Fibroblast of lung (primary cell): ENCODE measurements at regions not wholly inside any gene's neighbourhood (a gene's known extent, or its start where the extent isn't known, plus 50 kb on each side); places are given as distances from the start of the nearest gene placed in this dataset.

ENCODE experiments used
- DNase-seq, 2 donors: peaks; one replicate each; pipeline versions ENCODE4 v3.0.0 to v3.0.0-alpha.2; 2010; ENCODE audit warnings: low read depth in 2 of 2
- H2AFZ ChIP-seq: 2 replicates; pipeline ENCODE4 v1.5.1; 2012; ENCODE audit warnings: low read length, control low read depth, inconsistent platforms
- H3K27ac ChIP-seq: 2 replicates; pipeline ENCODE4 v1.5.1; 2011; ENCODE audit warnings: low read length, control low read depth; ENCODE audit not compliant: insufficient read depth
- H3K27me3 ChIP-seq: 2 replicates; pipeline ENCODE4 v1.5.1; 2011; ENCODE audit warnings: mild to moderate bottlenecking, low read length; ENCODE audit not compliant: control insufficient read depth, insufficient read depth
- H3K36me3 ChIP-seq: 2 replicates; pipeline ENCODE4 v1.5.1; 2011; ENCODE audit warnings: low read length; ENCODE audit not compliant: control insufficient read depth, insufficient read depth
- H3K4me1 ChIP-seq: 2 replicates; pipeline ENCODE4 v1.5.1; 2011; ENCODE audit warnings: low read length; ENCODE audit not compliant: control insufficient read depth, insufficient read depth; ENCODE audit errors: extremely low read depth
- H3K4me2 ChIP-seq: 2 replicates; pipeline ENCODE4 v1.5.1; 2011; ENCODE audit warnings: low read length, control low read depth; ENCODE audit not compliant: insufficient read depth; ENCODE audit errors: extremely low read depth
- H3K4me3 ChIP-seq, 4 experiments: fragments of 200-600 bp in 1 of 4; sonication (generic) in 1 of 4; replicated peaks in 1 of 4; 2 replicates each; pipeline ENCODE4 v1.5.1; 2011 to 2016; ENCODE audit warnings: low read length in 4 of 4, low read depth in 3 of 4, mild to moderate bottlenecking in 3 of 4, control low read depth in 2 of 4, inconsistent platforms in 1 of 4, mixed read lengths in 1 of 4; ENCODE audit not compliant: insufficient read depth in 1 of 4; ENCODE audit errors: control extremely low read depth in 1 of 4
- H3K79me2 ChIP-seq: 2 replicates; pipeline ENCODE4 v1.5.1; 2012; ENCODE audit warnings: mild to moderate bottlenecking, low read length, inconsistent platforms; ENCODE audit not compliant: control insufficient read depth, insufficient read depth
- H3K9ac ChIP-seq: 2 replicates; pipeline ENCODE4 v1.5.1; 2011; ENCODE audit warnings: mild to moderate bottlenecking, low read length, control low read depth; ENCODE audit not compliant: insufficient read depth
- H3K9me3 ChIP-seq: 2 replicates; pipeline ENCODE4 v1.5.1; 2012; ENCODE audit warnings: low read depth, low read length; ENCODE audit not compliant: control insufficient read depth, insufficient read depth
- H4K20me1 ChIP-seq: 2 replicates; pipeline ENCODE4 v1.5.1; 2011; ENCODE audit warnings: low read length; ENCODE audit not compliant: control insufficient read depth, insufficient read depth; ENCODE audit errors: extremely low read depth
- EZH2 ChIP-seq: IDR thresholded peaks from 2 replicates; pipeline ENCODE4 v1.5.1; 2012; ENCODE audit warnings: low read length, control low read depth, mild to moderate bottlenecking; ENCODE audit errors: missing control alignments
- TF ChIP-seq, protein P1 (sequence below), 2 donors: IDR thresholded peaks in 1 of 2; conservative IDR thresholded peaks in 1 of 2; 1 replicate in 1 of 2; 2 replicates in 1 of 2; pipeline ENCODE4 v1.5.1; 2011 to 2012; ENCODE audit warnings: low read length in 2 of 2, control low read depth in 1 of 2, inconsistent platforms in 1 of 2, low read depth in 1 of 2, mild to moderate bottlenecking in 1 of 2

GRCh38 chr7:46259947-46260346 is 338.9 kb upstream of the IGFBP3 start:
- no peaks in the 10 kb centered on the region for H4K20me1 ChIP-seq
- H3K4me1 ChIP-seq = peaks cover 2% of the 10 kb centered on the region
- no peaks in the 10 kb centered on the region for H3K36me3 ChIP-seq
- no peaks in the 10 kb centered on the region for H3K27me3 ChIP-seq
- no peak overlapping the region for H2AFZ ChIP-seq
- H3K4me3 ChIP-seq = no peak overlapping the region
- H3K79me2 ChIP-seq = no peaks in the 10 kb centered on the region
- H3K4me2 ChIP-seq = no peak overlapping the region
- H3K9ac ChIP-seq = no peak overlapping the region
- DNase-seq = no peak
- TF ChIP-seq, protein P1, sequence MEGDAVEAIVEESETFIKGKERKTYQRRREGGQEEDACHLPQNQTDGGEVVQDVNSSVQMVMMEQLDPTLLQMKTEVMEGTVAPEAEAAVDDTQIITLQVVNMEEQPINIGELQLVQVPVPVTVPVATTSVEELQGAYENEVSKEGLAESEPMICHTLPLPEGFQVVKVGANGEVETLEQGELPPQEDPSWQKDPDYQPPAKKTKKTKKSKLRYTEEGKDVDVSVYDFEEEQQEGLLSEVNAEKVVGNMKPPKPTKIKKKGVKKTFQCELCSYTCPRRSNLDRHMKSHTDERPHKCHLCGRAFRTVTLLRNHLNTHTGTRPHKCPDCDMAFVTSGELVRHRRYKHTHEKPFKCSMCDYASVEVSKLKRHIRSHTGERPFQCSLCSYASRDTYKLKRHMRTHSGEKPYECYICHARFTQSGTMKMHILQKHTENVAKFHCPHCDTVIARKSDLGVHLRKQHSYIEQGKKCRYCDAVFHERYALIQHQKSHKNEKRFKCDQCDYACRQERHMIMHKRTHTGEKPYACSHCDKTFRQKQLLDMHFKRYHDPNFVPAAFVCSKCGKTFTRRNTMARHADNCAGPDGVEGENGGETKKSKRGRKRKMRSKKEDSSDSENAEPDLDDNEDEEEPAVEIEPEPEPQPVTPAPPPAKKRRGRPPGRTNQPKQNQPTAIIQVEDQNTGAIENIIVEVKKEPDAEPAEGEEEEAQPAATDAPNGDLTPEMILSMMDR (conservative IDR thresholded peaks at IDR 0.05 in 1 of 2, IDR thresholded peaks at IDR 0.05 in 1 of 2; ENCODE audit: low read depth in 1 of 2, low read length in 2 of 2) = no peak
- no peak for TF ChIP-seq EZH2
- H3K9me3 ChIP-seq = no peaks in the 10 kb centered on the region
- H3K27ac ChIP-seq = no peak overlapping the region

DNA sequence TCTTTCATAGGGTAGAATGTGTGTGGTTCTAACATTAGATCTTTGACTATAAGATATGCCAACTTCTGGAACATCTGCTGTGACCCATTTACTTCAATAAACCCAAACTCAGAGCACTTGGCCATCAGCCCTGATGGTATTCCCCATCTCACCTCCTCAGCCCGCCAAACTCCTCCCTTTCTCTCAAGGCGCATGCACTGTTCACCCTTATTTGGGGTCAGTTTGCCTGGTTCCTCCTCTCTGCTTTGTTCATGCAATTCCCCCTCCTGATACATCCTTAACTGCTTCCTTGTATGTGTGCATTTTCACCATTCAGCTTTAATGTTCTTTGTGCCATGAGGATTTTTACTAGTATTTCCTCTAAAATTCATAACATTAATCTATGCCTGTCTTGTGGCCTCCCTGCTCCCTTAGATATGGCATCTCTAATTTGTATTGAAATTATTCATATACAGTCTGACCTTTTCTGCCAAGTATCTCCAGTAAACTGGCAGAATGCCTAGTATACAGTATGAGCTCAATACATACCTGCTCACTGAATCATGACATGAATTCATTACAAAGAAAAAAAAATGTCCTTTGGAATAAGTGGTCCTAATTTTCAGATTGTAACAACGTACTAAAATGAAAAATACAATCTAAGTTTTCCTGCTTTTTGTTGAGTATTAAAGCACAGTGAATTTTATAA is 336.8 kb upstream of the IGFBP3 start:
- DNase-seq = peak; percentile 83 to 92
- Histone ChIP-seq H3K4me1 (peaks cover 2% of the 10 kb centered on the region), H3K4me3 (no peak overlapping the region), H3K9me3 (no peaks in the 10 kb centered on the region), H4K20me1 (no peaks in the 10 kb centered on the region), H3K36me3 (no peaks in the 10 kb centered on the region), H3K9ac (no peak overlapping the region), H3K27me3 (no peaks in the 10 kb centered on the region), H3K79me2 (no peaks in the 10 kb centered on the region), H3K4me2 (no peak overlapping the region), H3K27ac (no peak overlapping the region), H2AFZ (no peak overlapping the region)
- TF ChIP-seq EZH2 = no peak
- TF ChIP-seq, protein P1 (conservative IDR thresholded peaks at IDR 0.05 in 1 of 2, IDR thresholded peaks at IDR 0.05 in 1 of 2; ENCODE audit: low read depth in 1 of 2, low read length in 2 of 2) = no peak

- Histone ChIP-seq H3K4me1 (peaks cover 2% of the 10 kb centered on the region), H3K4me3 (no peak overlapping the region), H3K9me3 (no peaks in the 10 kb centered on the region), H4K20me1 (no peaks in the 10 kb centered on the region), H3K79me2 (no peaks in the 10 kb centered on the region), H2AFZ (no peak overlapping the region), H3K27me3 (no peaks in the 10 kb centered on the region), H3K27ac (no peak overlapping the region), H3K9ac (no peak overlapping the region), H3K36me3 (no peaks in the 10 kb centered on the region), H3K4me2 (no peak overlapping the region)
- no peak for TF ChIP-seq EZH2
- TF ChIP-seq, protein P1 (conservative IDR thresholded peaks at IDR 0.05 in 1 of 2, IDR thresholded peaks at IDR 0.05 in 1 of 2; ENCODE audit: low read depth in 1 of 2, low read length in 2 of 2) = no peak
- DNase-seq = peak in 1 of 2 donors; percentile 60
Measured at GRCh38 chr7:46256870-46257661, 336.0 kb upstream of the IGFBP3 start.
